HL-60/S4 (cell line): ENCODE measurements at regions not wholly inside any gene's neighbourhood (a gene's known extent, or its start where the extent isn't known, plus 50 kb on each side); places are given as distances from the start of the nearest gene placed in this dataset.
"Not testable (repeated sequence)": the region's sequence is repeated elsewhere in the genome, so short reads cannot be mapped to it uniquely, and the experiment has no call there.

Experiments
- in situ Hi-C: fragments of 300-500 bp; cut with MboI; formaldehyde crosslinking; loops from 2 replicates; pipeline ENCODE4 v1.14.3; 2022; ENCODE audit warnings: low sequenced_read_pairs

DNA sequence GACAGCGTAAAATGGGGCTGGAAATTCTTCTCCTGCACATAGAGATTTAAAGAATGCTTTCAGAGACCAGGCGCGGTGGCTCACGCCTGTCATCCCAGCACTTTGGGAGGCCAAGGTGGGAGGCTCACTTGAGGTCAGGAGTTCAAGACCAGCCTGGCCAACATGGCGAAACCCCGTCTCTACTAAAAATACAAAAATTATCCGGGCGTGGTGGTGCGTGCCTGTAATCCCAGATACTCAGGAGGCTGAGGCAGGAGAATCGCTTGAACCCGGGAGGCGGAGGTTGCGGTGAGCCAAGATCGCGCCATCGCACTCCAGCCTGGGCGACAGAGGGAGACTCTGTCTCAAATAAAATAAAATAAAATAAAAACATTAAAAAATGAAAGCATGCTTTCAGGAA, 107.4 kb downstream of the CRLF2 start:
- in situ Hi-C loops, result not testable (repeated sequence)

- in situ Hi-C loops, result no loop called here
These were observed 109.1 kb downstream of the CRLF2 start for GRCh38 chrX:1103360-1103759.

GRCh38 chrX:1102786-1103185, 109.7 kb downstream of the CRLF2 start:
- in situ Hi-C loops, result no loop called here

GRCh38 chrX:1102221-1102620, 110.2 kb downstream of the CRLF2 start:
- in situ Hi-C loops, result not testable (repeated sequence)

GRCh38 chrX:1099146-1099770, 113.2 kb downstream of the CRLF2 start:
- in situ Hi-C loops, result no loop called here

GRCh38 chrX:1097328-1097727, 115.1 kb downstream of the CRLF2 start:
- in situ Hi-C loops, result no loop called here

GRCh38 chrX:1094566-1095333, 117.7 kb downstream of the CRLF2 start:
- in situ Hi-C loops, result no loop called here

GRCh38 chrX:1093586-1094421, 118.6 kb downstream of the CRLF2 start:
- in situ Hi-C loops, result no loop called here

DNA sequence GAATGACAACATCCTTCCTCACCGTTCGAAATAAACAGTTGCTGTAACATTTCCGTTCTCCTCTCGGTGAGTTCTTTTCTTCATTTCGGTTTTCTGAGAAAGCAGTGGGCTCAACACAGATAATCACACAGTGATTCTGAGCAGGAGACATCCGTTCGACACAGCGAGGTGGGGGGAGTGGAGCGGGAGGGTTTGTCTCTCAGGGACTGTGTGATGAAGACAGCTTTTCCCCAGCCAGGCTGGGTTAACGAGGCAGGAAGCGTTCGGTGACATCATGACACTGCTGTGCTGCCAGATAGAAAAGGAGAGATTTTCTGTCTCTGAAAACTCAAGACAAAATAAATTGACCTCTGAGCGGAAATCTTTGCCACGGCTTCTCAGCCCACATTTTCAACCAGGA, 119.3 kb downstream of the CRLF2 start:
- in situ Hi-C loops, result no loop called here

GRCh38 chrX:1086444-1087409, 125.7 kb downstream of the CRLF2 start:
- in situ Hi-C loops, result no loop called here

- in situ Hi-C loops, result not testable (repeated sequence)
These were observed 126.6 kb downstream of the CRLF2 start for GRCh38 chrX:1085871-1086270.

DNA sequence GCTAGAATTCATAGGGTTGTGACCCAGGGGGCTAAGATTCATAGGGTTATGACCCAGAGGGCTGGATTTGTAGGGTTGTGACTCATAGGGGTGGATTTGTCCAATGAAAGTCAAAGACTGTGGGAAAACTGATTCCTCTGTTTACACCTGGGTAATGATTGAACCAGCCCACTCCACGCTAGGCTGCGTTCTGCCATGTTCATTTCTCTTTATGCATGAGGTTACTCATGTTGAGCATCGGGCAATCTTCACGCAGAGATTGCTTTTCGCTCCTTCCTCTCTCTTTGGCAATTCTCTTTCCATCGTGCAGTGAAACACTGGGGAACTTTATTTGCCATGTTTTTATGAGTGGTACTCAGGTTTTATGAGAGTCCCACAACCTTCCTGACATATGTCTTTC, 127.8 kb downstream of the CRLF2 start:
- in situ Hi-C loops, result no loop called here

DNA sequence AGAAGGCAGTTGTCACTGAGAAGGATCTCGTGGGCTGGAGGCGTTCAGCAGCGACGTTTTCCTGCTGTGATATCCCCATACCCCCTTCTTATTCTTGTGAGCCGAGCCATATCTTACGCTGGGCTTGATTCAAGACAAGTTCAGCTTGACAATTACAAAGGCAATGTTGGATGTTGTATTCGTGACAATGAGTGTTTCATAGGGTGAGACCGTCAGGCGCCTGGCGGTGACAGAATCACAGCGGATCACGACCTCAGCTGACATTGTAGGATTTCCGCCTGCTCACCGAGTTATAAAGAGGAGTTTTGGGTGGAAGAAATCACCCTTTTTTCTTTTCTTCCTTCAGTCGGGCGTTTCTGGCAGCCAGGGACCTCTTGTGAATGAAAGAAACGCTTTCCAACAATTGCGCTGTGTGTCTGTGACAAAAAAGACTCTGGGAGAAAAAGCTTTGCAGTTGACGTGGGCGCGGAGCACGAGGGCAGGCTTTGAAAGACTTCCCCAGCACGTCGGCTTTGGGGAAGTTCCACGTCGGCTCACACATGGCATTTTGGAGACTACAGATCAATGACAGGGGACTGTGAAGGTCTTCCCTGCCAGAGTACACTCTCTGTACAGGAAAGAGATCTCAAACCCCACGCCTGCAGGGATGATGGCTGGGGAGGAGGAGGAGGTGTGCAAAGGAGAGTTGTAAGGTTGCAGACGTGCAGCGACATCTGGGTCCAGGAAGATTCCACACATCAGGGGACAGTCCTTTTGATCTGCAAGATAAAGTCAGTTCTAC, 135.4 kb downstream of the CRLF2 start:
- in situ Hi-C loops, result no loop called here

DNA sequence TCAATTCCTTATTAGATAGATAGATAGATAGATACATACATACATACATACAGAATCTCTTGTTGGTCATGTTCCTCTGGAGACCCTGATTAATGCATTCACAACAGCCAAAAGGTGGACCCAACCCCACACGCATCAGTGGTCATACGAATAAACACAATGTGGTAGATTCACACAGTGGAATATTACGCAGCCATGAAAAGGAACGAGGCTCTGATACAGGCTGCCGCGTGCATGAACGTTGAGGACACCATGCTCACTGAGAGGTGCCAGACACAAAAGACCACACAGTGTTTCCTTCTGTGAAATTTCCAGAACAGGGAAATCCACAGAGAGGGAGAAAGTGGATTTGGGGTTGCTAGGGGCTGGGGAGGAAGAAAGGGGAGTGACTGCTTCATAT, 136.7 kb downstream of the CRLF2 start:
- in situ Hi-C loops, result no loop called here

- in situ Hi-C loops, result no loop called here
These were observed 137.3 kb downstream of the CRLF2 start for GRCh38 chrX:1075156-1075555.

GRCh38 chrX:1074755-1075154, 137.7 kb downstream of the CRLF2 start:
- in situ Hi-C loops, result no loop called here

DNA sequence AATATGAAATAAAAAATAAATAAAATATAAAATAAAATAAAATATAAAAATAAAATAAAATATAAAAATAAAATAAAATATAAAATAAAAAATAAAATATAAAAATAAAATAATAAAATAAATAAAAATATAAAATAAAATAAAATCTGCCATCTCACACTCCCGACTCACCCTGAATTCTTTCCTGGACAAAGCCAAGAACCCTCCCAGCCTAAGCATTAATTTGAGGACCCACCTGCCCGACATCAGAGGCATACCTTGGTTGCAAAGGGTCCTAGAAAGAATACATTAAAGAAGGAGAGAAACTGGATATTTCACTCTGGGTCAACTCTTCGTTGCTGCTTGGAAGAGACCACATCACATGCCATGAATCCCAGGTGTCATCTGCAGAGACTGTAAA, 138.3 kb downstream of the CRLF2 start:
- in situ Hi-C loops, result no loop called here

DNA sequence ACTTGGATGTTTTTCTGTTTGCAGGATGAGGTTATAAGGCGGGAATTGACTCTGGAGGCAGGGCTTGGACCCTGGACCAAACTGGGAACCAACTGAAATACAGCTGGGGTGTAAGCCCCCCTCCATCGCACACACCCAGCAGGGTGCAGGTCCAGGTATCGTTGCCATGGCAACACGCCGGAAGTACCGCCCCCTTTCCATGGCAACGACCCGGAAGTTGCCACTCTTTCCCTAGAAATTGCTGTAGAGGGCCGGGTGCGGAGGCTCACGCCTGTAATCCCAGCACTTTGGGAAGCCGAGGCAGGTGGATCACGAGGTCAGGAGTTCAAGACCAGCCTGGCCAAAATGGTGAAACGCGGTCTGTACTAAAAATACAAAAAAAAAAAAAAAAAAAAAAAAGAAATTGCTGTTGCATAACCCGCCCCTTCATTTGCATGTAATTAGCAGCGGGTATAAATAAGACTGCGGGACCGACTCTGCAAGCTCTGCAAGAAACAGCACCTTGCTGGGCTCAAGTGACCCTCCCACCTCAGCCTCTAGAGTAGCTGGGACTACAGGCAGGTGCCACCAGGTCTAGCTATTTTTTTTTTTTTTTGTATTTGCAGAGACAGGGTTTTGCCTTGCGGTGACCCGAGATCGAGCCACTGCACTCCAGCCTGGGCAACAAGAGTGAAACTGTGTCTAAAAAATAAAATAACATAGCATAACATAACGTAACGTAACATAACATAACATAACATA, 139.6 kb downstream of the CRLF2 start:
- in situ Hi-C loops, result no loop called here

DNA sequence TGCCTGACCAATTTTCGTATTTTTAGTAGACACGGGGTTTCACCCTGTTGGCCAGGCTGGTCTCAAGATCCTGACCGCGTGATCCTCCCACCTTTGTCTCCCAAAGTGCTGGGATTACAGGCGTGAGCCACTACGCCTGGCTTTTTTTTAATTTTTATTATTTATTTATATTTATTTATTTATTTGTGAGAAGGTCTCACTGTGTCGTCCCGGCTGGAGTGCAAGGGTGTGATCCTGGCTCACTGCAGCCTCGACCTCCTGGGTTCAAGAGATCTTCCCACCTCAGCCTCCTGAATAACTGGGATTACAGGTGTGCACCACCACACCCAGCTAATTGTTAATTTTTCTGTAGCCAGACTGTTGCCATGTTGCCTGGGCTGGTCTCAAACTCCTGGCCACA, 141.1 kb downstream of the CRLF2 start:
- in situ Hi-C loops, result no loop called here
